SU-DHL-6 (cell line): ENCODE measurements at regions not wholly inside any gene's neighbourhood (a gene's known extent, or its start where the extent isn't known, plus 50 kb on each side); places are given as distances from the start of the nearest gene placed in this dataset.

Experiments used
- H2AFZ ChIP-seq: fragments of 200-600 bp; sonication (generic); 2 replicates; pipeline ENCODE4 v1.6.1; 2014; ENCODE audit warnings: low read depth, mild to moderate bottlenecking, moderate library complexity, mixed read lengths, antibody characterized with exemption, low read length; ENCODE audit not compliant: severe bottlenecking
- H3F3A ChIP-seq: fragments of 200-600 bp; shearing (Covaris generic); 2 replicates; pipeline ENCODE4 v1.6.0; 2016; ENCODE audit warnings: antibody characterized with exemption, mild to moderate bottlenecking; ENCODE audit not compliant: insufficient read depth
- H3K27ac ChIP-seq: fragments of 200-600 bp; sonication (generic); 2 replicates; pipeline ENCODE4 v1.5.1; 2016; ENCODE audit warnings: low read depth, mild to moderate bottlenecking, low read length, moderate library complexity, mixed read lengths
- H3K27me3 ChIP-seq: fragments of 200-600 bp; sonication (generic), shearing (Covaris generic); 2 replicates; pipeline ENCODE4 v1.6.0; 2014; ENCODE audit warnings: mild to moderate bottlenecking, low read length
- H3K36me3 ChIP-seq: fragments of 200-600 bp; sonication (generic); 2 replicates; pipeline ENCODE4 v1.6.1; 2014; ENCODE audit warnings: mild to moderate bottlenecking, low read length, mixed read lengths
- H3K4me2 ChIP-seq: fragments of 300-600, 200-600 bp; shearing (Covaris generic), sonication (generic); 2 replicates; pipeline ENCODE4 v1.6.0; 2014; ENCODE audit warnings: low read length, low read depth, mild to moderate bottlenecking; ENCODE audit not compliant: poor library complexity, severe bottlenecking
- H3K4me3 ChIP-seq: fragments of 200-600 bp; sonication (generic); 2 replicates; pipeline ENCODE4 v1.5.1; 2014; ENCODE audit warnings: antibody characterized with exemption, low read length, mild to moderate bottlenecking, mixed read lengths; ENCODE audit not compliant: insufficient read depth, poor library complexity, severe bottlenecking
- H3K79me2 ChIP-seq: fragments of 200-600 bp; sonication (generic); 2 replicates; pipeline ENCODE4 v1.6.1; 2014; ENCODE audit warnings: mild to moderate bottlenecking, low read length, moderate library complexity; ENCODE audit not compliant: insufficient read depth
- H3K9ac ChIP-seq: fragments of 200-600 bp; sonication (generic); 2 replicates; pipeline ENCODE4 v1.7.0; 2014; ENCODE audit warnings: mild to moderate bottlenecking, low read length
- H3K9me2 ChIP-seq: fragments of 200-600 bp; sonication (generic); replicated peaks from 2 replicates; pipeline ENCODE4 v1.6.1; 2014; ENCODE audit warnings: low read length; ENCODE audit not compliant: insufficient read depth
- H3K9me3 ChIP-seq: fragments of 200-600 bp; sonication (generic); 2 replicates; pipeline ENCODE4 v1.6.1; 2014; ENCODE audit warnings: low read length, mixed read lengths; ENCODE audit not compliant: insufficient read depth
- H4K20me1 ChIP-seq: fragments of 200-600 bp; sonication (generic); 2 replicates; pipeline ENCODE4 v1.6.1; 2014; ENCODE audit warnings: low read depth, mild to moderate bottlenecking, antibody characterized with exemption, low read length, moderate library complexity, mixed read lengths
- EZH2phosphoT487 ChIP-seq: fragments of 200-600 bp; sonication (generic), shearing (Covaris generic); conservative IDR thresholded peaks from 2 replicates; pipeline ENCODE4 v1.6.1; 2018; ENCODE audit warnings: mild to moderate bottlenecking, antibody characterized with exemption, low read length, moderate library complexity, mixed read lengths
- TF ChIP-seq, protein P1 (sequence below): fragments of 200-600 bp; sonication (generic); IDR thresholded peaks from one replicate; pipeline ENCODE4 v1.5.1; 2017; ENCODE audit warnings: antibody characterized with exemption, mild to moderate bottlenecking, low read length, moderate library complexity; ENCODE audit not compliant: insufficient read depth, poor library complexity, severe bottlenecking

DNA sequence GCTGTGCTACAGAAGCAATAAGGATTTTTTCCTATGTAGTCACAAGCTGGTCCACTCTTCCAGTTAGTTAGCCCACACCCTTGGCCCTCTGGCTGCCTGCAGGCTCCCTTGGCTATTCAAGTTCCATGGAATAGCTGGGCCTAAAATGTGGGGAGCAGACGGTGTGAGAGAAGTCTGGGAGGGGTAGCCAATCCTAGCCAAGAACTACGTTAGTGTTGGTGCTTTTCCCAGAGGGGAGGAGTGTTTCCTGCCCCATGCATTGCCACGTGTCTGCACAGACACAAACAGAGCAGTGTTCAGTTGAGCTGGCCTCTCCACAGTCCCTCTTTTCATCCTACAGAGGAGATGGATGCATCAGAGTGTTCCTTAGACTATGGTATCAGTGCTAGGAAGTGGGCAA lies 59.0 kb upstream of the IPO9 start:
- Histone ChIP-seq H3K27me3 (no peaks in the 10 kb centered on the region), H3K27ac (no peak overlapping the region), H3K9ac (no peak overlapping the region), H3K4me3 (no peak overlapping the region), H3K36me3 (no peaks in the 10 kb centered on the region), H3K9me3 (no peaks in the 10 kb centered on the region), H3K4me2 (no peak overlapping the region), H3K79me2 (no peaks in the 10 kb centered on the region), H4K20me1 (no peaks in the 10 kb centered on the region), H3K9me2 (no peaks in the 10 kb centered on the region), H2AFZ (no peak overlapping the region), H3F3A (no peaks in the 10 kb centered on the region)
- TF ChIP-seq, protein P1, sequence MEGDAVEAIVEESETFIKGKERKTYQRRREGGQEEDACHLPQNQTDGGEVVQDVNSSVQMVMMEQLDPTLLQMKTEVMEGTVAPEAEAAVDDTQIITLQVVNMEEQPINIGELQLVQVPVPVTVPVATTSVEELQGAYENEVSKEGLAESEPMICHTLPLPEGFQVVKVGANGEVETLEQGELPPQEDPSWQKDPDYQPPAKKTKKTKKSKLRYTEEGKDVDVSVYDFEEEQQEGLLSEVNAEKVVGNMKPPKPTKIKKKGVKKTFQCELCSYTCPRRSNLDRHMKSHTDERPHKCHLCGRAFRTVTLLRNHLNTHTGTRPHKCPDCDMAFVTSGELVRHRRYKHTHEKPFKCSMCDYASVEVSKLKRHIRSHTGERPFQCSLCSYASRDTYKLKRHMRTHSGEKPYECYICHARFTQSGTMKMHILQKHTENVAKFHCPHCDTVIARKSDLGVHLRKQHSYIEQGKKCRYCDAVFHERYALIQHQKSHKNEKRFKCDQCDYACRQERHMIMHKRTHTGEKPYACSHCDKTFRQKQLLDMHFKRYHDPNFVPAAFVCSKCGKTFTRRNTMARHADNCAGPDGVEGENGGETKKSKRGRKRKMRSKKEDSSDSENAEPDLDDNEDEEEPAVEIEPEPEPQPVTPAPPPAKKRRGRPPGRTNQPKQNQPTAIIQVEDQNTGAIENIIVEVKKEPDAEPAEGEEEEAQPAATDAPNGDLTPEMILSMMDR: no peak
- no peak for TF ChIP-seq EZH2phosphoT487

DNA sequence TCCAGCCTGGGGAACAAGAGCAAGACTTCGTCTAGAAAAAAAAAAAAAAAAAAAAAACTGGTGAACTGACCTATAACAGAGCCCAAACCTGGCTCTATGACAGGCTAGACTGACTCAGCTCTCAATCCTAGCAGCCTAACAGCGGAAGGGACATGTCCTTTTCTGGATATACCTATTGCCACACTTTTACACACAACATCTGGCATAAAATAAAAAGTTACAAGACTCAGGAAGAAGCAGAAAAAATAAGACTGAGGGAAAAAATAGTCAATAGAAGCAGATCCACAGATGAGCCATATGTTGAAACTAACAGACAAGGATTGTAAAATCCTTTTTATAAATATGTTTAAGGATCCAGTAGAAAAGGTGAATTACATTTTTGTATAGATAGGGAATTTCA lies 57.5 kb upstream of the IPO9 start:
- Histone ChIP-seq H3K4me3 (no peak overlapping the region), H3K79me2 (no peaks in the 10 kb centered on the region), H3K9me2 (no peaks in the 10 kb centered on the region), H3K4me2 (no peak overlapping the region), H3K9ac (no peak overlapping the region), H3F3A (no peaks in the 10 kb centered on the region), H4K20me1 (no peaks in the 10 kb centered on the region), H3K27ac (no peak overlapping the region), H2AFZ (no peak overlapping the region), H3K36me3 (no peaks in the 10 kb centered on the region), H3K27me3 (no peaks in the 10 kb centered on the region), H3K9me3 (no peaks in the 10 kb centered on the region)
- TF ChIP-seq EZH2phosphoT487: no peak
- TF ChIP-seq, protein P1: no peak

DNA sequence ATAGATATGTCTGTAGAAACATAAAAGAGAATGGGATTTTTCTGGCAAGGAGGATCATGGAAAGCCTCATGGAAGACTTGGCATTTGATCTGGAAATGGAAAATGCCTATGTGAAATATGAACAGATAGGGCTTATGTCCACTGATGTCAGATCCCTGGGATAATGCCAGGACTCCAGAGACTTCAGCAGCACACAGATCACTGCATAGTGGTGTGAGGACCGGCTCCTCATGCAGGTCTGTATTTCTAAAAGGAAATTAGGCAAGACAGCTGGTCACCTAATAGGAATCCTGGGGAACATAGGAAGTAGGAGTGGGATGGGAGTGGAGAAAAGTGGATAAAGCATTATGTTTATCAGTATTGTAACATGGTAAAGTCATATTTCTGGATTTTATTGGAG lies 56.8 kb upstream of the IPO9 start:
- Histone ChIP-seq H3K9me2 (no peaks in the 10 kb centered on the region), H3K9ac (no peak overlapping the region), H3F3A (no peaks in the 10 kb centered on the region)

More for the DNA sequence above, 56.8 kb upstream of the IPO9 start:
- no peak overlapping the region for H3K4me3 ChIP-seq
- no peak overlapping the region for H3K4me2 ChIP-seq
- no peak overlapping the region for H2AFZ ChIP-seq
- H3K27ac ChIP-seq: no peak overlapping the region
- H3K36me3 ChIP-seq: no peaks in the 10 kb centered on the region
- no peaks in the 10 kb centered on the region for H4K20me1 ChIP-seq
- no peak for TF ChIP-seq EZH2phosphoT487
- TF ChIP-seq, protein P1: no peak
- H3K27me3 ChIP-seq: no peaks in the 10 kb centered on the region
- no peaks in the 10 kb centered on the region for H3K9me3 ChIP-seq
- H3K79me2 ChIP-seq: no peaks in the 10 kb centered on the region
